Retinal pigment epithelial cell (primary cell): ENCODE measurements at regions not wholly inside any gene's neighbourhood (a gene's known extent, or its start where the extent isn't known, plus 50 kb on each side); places are given as distances from the start of the nearest gene placed in this dataset.

Experiments
- DNase-seq: peaks from one replicate; pipeline ENCODE4 v3.0.0-alpha.2; 2010; ENCODE audit warnings: low read depth
- H3K4me3 ChIP-seq: 2 replicates; pipeline ENCODE4 v1.5.1; 2011; ENCODE audit warnings: mild to moderate bottlenecking, low read length, control low read depth, moderate library complexity
- TF ChIP-seq, protein P1 (sequence below): conservative IDR thresholded peaks from 2 replicates; pipeline ENCODE4 v1.5.1; 2011; ENCODE audit warnings: low read depth, low read length, control low read depth, inconsistent platforms

DNA sequence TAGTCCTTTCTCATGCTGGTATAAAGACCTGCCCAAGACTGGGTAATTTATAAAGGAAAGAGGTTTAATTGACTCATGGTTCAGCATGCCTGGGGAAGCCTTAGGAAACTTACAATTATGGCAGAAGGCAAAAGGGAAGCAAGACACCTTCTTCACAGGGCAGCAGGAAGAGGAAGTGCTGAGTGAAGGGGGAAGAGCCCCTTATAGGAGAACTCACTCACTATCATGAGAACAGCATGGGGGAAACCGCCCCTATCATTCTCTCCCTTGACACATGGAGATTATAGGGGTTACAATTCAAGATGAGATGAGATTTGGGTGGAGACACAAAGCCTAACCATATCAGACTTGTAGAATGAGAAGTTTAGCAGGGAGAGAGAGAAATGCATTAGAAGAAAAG is 373.3 kb upstream of the DIAPH2 start:
- TF ChIP-seq, protein P1, sequence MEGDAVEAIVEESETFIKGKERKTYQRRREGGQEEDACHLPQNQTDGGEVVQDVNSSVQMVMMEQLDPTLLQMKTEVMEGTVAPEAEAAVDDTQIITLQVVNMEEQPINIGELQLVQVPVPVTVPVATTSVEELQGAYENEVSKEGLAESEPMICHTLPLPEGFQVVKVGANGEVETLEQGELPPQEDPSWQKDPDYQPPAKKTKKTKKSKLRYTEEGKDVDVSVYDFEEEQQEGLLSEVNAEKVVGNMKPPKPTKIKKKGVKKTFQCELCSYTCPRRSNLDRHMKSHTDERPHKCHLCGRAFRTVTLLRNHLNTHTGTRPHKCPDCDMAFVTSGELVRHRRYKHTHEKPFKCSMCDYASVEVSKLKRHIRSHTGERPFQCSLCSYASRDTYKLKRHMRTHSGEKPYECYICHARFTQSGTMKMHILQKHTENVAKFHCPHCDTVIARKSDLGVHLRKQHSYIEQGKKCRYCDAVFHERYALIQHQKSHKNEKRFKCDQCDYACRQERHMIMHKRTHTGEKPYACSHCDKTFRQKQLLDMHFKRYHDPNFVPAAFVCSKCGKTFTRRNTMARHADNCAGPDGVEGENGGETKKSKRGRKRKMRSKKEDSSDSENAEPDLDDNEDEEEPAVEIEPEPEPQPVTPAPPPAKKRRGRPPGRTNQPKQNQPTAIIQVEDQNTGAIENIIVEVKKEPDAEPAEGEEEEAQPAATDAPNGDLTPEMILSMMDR: no peak
- H3K4me3 ChIP-seq: no peak overlapping the region
- no peak for DNase-seq

DNA sequence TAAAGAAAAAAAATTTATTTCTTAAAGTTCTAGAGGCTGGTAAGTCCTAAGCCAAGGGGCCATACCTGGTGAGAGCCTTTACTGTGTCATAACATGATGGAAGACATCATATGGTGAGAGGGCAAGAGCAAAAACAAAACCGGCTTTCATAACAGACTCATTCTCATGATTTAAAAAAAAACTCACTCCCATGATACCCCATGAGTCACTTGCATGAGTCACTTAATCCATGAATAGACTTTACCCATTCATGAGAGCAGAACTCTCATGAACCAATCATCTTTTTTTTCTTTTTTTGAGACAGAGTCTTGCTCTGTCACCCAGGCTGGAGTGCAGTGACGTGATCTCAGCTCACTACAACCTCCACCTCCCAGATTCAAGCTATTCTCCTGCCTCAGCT is 369.7 kb upstream of the DIAPH2 start:
- peak; percentile 34 for DNase-seq
- TF ChIP-seq, protein P1: no peak
- no peak overlapping the region for H3K4me3 ChIP-seq

GRCh38 chrX:96361844-96362243 is 322.8 kb upstream of the DIAPH2 start:
- TF ChIP-seq, protein P1: no peak
- no peak for DNase-seq
- no peak overlapping the region for H3K4me3 ChIP-seq

DNA sequence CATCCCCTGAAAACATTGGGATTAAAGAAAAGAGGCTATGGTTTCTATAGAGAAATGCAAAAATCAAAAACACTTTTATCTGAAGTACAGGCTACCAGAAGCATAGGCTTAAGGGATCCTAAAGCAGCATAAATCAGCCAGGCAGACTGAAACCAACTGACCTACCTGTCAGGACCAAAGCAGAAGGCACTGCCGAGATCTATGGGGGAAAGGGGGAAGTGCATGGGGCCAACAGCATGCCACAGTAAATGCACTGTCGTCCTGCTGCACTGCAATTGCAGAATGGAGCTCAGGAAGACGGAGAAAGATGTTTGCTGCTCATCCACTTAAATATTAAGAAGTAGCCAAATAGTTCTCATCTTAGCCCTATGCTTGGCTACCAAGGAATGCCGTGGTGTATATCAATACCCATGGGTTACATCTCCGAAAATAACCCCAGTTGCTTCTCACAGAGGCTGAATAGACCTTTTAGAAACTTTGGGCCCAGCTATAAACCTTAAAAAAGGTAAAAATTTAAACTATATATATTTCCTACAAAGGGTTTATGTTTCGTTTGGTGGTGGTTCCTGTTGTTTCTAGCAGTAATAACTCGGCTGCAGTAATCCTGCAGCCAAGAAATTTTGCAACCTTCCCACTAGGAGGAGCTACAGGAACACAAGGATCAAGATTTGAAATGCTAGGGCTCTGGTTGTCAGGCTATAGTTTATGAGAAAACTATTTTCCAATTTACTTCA is 312.2 kb upstream of the DIAPH2 start:
- TF ChIP-seq, protein P1: peak; percentile 71
- DNase-seq: peak; percentile 10
- H3K4me3 ChIP-seq: no peak overlapping the region

DNA sequence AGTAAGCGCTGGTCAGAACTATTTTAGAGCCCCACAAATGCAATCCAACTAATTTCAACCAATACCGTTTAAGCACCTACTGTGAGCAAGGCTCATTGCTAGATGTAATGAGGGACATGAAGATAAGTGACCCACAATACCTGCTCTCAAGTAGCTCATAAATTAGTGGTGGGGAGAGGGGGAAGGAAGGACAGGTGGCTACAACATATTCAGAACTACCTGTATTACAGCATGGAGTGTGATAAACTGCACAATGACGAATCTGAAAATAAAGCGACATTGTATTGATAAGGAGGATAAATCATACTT is 311.6 kb upstream of the DIAPH2 start:
- TF ChIP-seq, protein P1: no peak
- no peak overlapping the region for H3K4me3 ChIP-seq
- no peak for DNase-seq

- no peak overlapping the region for H3K4me3 ChIP-seq
- DNase-seq: no peak
- TF ChIP-seq, protein P1: no peak
Measured at GRCh38 chrX:96376266-96376665, 308.4 kb upstream of the DIAPH2 start.

- TF ChIP-seq, protein P1: no peak
- no peak for DNase-seq
- H3K4me3 ChIP-seq: no peak overlapping the region
Measured at GRCh38 chrX:96379951-96380350, 304.7 kb upstream of the DIAPH2 start.
